ENCODE measurements at regions not wholly inside any gene's neighbourhood (a gene's known extent, or its start where the extent isn't known, plus 50 kb on each side); places are given as distances from the start of the nearest gene placed in this dataset.

DNA sequence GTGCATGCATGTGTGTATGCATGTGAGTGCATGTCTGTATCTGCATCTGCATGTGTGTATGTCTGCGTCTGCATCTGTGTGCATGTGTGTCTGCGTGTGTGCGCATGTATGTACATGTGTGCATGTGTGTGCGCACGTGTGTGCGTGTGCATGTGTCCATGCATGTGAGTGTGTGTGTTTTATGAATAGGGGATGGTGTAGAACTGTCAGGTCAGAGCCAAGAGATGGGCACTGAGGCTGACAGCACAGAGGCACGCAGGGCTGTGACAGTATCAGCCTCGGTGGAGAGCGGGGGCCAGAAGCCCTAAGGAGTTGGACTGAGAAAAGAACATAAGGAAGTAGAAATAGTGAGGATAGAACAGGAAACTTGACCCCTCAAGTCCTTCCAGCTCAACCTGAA is 494.0 kb upstream of the MYT1L start:
- Histone ChIP-seq H2BK15ac (ENCODE audit: low read depth, low read length) (no peak overlapping the region), H3K23ac (ENCODE audit: low read depth, low read length) (no peak overlapping the region), H2AFZ (replicated peaks; ENCODE audit: low read length, poor library complexity) (no peak overlapping the region), H2BK20ac (ENCODE audit: low read depth, low read length) (no peak overlapping the region), H4K5ac (ENCODE audit: low read depth, low read length) (no peak overlapping the region), H3K9me3 (ENCODE audit: control insufficient read depth, insufficient read depth, low read length) (peaks cover 46% of the 10 kb centered on the region), H2BK120ac (ENCODE audit: low read depth, low read length) (no peak overlapping the region), H3K36me3 (ENCODE audit: control insufficient read depth, insufficient read depth, low read length) (no peaks in the 10 kb centered on the region), H3K9ac (ENCODE audit: low read depth, low read length) (no peak overlapping the region), H3K56ac (ENCODE audit: extremely low read depth, insufficient read depth, low read length) (no peak overlapping the region), H3K79me1 (ENCODE audit: low read depth in 1 of 2, low read length in 2 of 2) (no peaks in the 10 kb centered on the region), H2BK5ac (ENCODE audit: low read depth, low read length, poor library complexity, severe bottlenecking) (no peak overlapping the region), H3K9me1 (ENCODE audit: insufficient read depth, low read length) (no peaks in the 10 kb centered on the region), H3K18ac (ENCODE audit: low read depth, low read length) (no peak overlapping the region), H3K4ac (ENCODE audit: low read depth, low read length) (no peak overlapping the region), H2AK9ac (replicated peaks; ENCODE audit: low read depth, low read length, poor library complexity) (no peak overlapping the region), H3K14ac (replicated peaks; ENCODE audit: low read depth, low read length) (no peak overlapping the region), H2AK5ac (ENCODE audit: low read depth, low read length) (no peak overlapping the region), H4K20me1 (ENCODE audit: insufficient read depth, low read length) (no peaks in the 10 kb centered on the region), H3K27me3 (ENCODE audit: control insufficient read depth, insufficient read depth, low read length) (no peaks in the 10 kb centered on the region), H4K8ac (ENCODE audit: low read depth in 2 of 2, low read length in 2 of 2) (no peak overlapping the region), H4K91ac (ENCODE audit: insufficient read depth, low read depth, low read length) (no peak overlapping the region), H3K27ac (ENCODE audit: insufficient read depth, low read length) (no peak overlapping the region), H3K4me3 (ENCODE audit: insufficient read depth, low read depth, low read length) (no peak overlapping the region), H3K4me1 (ENCODE audit: control insufficient read depth, insufficient read depth, low read length) (no peaks in the 10 kb centered on the region), H3K4me2 (ENCODE audit: low read depth, low read length) (no peak overlapping the region)
- CTCF ChIA-PET = no interaction called here
- no TSS peak for BruUV-seq (replicated peaks)
- in situ Hi-C loops (cut with MboI; ENCODE audit: low sequenced_read_pairs) = no loop called here
- dilution Hi-C loops (cut with HindIII; ENCODE audit: low sequenced_read_pairs, unreplicated experiment) = no loop called here
- DNase-seq = no peak
- TF ChIP-seq MAZ (IDR thresholded peaks at IDR 0.05; ENCODE audit: borderline replicate concordance, low read depth, low read length) (no peak), FOS (IDR thresholded peaks at IDR 0.05; ENCODE audit: low read depth, low read length) (no peak), RAD21 (IDR thresholded peaks at IDR 0.05; ENCODE audit: low read length) (no peak), NFE2L2 (IDR thresholded peaks at IDR 0.05; ENCODE audit: low read depth, low read length) (no peak), RCOR1 (IDR thresholded peaks at IDR 0.05; ENCODE audit: insufficient replicate concordance, low read length) (no peak), CHD1 (IDR thresholded peaks at IDR 0.05; ENCODE audit: low read depth, low read length) (no peak), SMC3 (IDR thresholded peaks at IDR 0.05; ENCODE audit: low read depth, low read length) (no peak), POLR2A (IDR thresholded peaks at IDR 0.05; ENCODE audit: low read depth, low read length) (no peak), CEBPB (IDR thresholded peaks at IDR 0.05; ENCODE audit: low read depth, low read length) (no peak), BHLHE40 (IDR thresholded peaks at IDR 0.05; ENCODE audit: low read depth, low read length) (no peak), MXI1 (IDR thresholded peaks at IDR 0.05; ENCODE audit: borderline replicate concordance, low read depth, low read length) (no peak), MAFK (IDR thresholded peaks at IDR 0.05; ENCODE audit: low read depth, low read length) (no peak), RFX5 (IDR thresholded peaks at IDR 0.05; ENCODE audit: low read depth, low read length) (no peak)
- TF ChIP-seq, protein P1, sequence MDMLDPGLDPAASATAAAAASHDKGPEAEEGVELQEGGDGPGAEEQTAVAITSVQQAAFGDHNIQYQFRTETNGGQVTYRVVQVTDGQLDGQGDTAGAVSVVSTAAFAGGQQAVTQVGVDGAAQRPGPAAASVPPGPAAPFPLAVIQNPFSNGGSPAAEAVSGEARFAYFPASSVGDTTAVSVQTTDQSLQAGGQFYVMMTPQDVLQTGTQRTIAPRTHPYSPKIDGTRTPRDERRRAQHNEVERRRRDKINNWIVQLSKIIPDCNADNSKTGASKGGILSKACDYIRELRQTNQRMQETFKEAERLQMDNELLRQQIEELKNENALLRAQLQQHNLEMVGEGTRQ (IDR thresholded peaks at IDR 0.05; ENCODE audit: low read depth, low read length) = no peak
- TF ChIP-seq, protein P2, sequence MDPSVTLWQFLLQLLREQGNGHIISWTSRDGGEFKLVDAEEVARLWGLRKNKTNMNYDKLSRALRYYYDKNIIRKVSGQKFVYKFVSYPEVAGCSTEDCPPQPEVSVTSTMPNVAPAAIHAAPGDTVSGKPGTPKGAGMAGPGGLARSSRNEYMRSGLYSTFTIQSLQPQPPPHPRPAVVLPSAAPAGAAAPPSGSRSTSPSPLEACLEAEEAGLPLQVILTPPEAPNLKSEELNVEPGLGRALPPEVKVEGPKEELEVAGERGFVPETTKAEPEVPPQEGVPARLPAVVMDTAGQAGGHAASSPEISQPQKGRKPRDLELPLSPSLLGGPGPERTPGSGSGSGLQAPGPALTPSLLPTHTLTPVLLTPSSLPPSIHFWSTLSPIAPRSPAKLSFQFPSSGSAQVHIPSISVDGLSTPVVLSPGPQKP (IDR thresholded peaks at IDR 0.05; ENCODE audit: borderline replicate concordance, low read depth, low read length) = no peak
- TF ChIP-seq, protein P3, sequence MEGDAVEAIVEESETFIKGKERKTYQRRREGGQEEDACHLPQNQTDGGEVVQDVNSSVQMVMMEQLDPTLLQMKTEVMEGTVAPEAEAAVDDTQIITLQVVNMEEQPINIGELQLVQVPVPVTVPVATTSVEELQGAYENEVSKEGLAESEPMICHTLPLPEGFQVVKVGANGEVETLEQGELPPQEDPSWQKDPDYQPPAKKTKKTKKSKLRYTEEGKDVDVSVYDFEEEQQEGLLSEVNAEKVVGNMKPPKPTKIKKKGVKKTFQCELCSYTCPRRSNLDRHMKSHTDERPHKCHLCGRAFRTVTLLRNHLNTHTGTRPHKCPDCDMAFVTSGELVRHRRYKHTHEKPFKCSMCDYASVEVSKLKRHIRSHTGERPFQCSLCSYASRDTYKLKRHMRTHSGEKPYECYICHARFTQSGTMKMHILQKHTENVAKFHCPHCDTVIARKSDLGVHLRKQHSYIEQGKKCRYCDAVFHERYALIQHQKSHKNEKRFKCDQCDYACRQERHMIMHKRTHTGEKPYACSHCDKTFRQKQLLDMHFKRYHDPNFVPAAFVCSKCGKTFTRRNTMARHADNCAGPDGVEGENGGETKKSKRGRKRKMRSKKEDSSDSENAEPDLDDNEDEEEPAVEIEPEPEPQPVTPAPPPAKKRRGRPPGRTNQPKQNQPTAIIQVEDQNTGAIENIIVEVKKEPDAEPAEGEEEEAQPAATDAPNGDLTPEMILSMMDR (conservative IDR thresholded peaks at IDR 0.05; ENCODE audit: low read depth, low read length) = no peak
- no peak for ATAC-seq (ENCODE audit: low read depth)
- intact Hi-C loops (cut with micrococcal nuclease) = no loop called here
- POLR2A ChIA-PET (ENCODE audit: unreplicated experiment) = no interaction called here
- WGBS, 2 experiments (ENCODE audit: extremely low coverage in 2 of 2, insufficient read length in 1 of 2) = 98% methylated on average over 5 of the region's 9 CpGs; no CpG with 5 or more reads in 1 of the 2 experiments
